HG03108 (cell line): ENCODE measurements at regions not wholly inside any gene's neighbourhood (a gene's known extent, or its start where the extent isn't known, plus 50 kb on each side); places are given as distances from the start of the nearest gene placed in this dataset.
"Not testable (repeated sequence)": the region's sequence is repeated elsewhere in the genome, so short reads cannot be mapped to it uniquely, and the experiment has no call there.

Experiments used
- ATAC-seq: cut with Tn5 transposase; IDR thresholded peaks from one replicate; pipeline ENCODE4 v1.9.1; 2021; ENCODE audit warnings: moderate library complexity; ENCODE audit not compliant: unreplicated experiment

DNA sequence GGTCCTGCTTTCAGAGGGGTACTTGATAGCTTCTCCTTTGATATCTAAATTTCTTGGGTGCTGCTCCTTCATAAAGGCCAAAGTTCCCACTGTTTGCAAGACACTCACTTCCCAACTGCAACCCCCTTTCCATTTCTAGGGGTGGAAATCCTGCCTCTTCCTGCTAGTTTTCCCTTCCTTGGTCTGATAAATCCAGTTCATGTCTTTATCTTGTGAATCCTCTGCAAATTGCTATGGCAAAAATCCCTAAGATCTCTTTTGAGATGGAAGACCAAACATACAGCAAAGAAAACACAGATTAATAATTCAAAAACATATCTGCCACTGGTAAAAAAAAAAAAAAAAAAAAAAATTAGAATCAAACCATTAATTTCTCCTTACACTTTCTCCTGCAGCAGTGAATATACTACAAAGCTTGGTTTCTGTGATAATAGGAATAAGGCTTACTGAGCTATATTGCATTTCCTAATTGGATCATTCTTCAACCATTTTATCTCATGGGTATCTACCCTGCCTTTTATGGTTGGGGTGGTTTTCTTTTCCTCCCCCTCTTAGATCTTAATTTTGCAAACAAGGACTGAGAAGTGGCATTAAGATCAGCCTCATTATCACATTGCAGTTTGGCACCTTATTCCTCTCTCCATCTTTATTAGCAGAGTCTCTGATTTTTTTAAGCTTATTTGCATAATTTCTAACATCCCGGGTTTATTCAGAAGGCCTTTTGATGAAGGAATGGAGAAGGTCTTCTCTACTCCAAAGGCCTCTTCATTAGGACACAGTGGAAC, 439.1 kb downstream of the XYLT1 start:
- ATAC-seq: no peak

DNA sequence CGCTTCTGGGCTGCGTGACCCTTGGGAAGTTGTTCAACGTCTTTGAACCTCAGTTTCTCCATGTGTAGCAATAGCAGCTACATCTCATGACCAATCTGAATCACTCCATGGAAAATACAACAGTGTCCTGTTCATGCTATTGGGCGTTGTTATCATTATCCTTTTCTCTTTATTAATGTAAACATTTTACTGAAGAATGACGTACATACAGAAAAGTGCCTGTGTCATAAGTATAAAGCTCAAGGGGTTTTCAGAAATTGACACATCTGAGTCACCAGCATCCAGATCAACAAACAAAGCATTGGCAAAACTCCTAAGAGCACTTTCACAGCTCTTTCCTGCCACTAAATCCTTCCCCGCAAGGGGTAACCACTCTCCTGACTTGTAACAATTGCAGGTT, 438.4 kb downstream of the XYLT1 start:
- ATAC-seq: no peak

DNA sequence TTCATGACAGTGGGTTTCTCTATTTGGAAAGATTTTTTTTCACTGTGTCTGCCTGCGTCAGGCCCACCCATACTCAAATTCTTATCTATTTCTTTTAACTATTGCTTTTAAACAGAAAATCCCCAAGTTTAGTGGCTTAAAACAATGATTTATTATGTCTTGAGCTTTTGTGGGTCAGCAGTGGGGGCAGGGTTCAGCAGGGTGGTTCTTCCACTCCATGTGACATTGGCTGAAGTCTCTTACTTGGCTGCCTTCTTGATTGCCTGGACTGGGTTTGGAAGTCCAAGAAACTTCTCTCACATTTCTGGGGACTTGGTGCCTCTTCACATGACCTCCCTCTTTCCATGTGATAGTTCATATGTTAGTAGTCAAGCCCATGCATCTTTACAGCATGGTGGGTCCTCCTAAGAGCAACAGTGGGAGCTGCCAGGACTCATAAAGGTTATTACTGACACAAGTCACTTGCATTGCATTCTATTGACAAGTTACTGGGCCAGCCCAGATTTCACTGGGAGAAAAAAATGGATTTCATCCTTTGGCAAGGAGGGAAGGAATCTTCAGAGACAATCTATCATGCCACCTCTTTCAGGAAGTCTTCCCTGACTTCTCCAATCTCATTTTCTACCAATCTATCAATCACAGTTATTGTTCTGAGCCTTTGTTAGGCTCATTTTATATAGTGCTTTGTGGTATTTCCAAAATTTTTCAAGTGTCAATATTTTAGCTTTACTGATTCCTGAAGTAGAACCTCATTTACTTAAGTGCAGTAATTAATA, 436.1 kb downstream of the XYLT1 start:
- no peak for ATAC-seq

DNA sequence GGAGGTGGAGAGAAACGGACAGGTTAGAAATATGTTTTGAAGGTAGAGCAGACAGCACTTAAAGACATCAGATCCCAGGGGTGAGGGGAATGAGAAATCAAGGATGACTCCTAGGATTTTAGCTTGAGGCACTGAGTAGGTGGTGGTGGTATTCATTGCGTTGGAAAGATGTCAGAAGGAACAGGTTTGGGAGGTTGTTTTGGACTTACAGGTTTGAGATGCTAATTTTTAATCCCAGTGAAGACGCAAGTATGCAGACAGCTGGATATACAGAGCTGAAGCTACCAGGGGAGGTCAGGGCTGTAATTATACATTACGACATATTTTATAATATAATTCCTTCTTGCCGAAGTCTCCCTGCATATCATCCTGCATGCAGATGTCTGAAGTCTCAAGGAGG, 433.3 kb downstream of the XYLT1 start:
- no peak for ATAC-seq

DNA sequence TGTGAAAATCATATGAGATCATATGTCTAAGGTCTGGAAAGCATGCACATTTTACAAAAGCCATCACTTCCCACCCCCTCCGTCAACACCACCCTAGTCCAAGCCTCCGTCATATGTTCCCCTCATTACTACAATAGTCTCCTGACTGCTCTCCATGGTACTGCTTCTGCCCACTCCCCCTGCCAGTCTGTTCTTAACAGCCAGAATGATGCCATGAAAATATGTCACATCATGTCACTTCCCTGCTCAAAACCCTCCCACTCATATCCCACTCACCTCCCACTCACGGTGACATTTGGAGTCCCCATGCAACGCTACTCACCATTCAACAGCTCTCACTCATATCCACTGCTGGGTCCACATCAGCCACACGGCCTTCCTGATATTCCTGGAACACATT, 432.3 kb downstream of the XYLT1 start:
- no peak for ATAC-seq

DNA sequence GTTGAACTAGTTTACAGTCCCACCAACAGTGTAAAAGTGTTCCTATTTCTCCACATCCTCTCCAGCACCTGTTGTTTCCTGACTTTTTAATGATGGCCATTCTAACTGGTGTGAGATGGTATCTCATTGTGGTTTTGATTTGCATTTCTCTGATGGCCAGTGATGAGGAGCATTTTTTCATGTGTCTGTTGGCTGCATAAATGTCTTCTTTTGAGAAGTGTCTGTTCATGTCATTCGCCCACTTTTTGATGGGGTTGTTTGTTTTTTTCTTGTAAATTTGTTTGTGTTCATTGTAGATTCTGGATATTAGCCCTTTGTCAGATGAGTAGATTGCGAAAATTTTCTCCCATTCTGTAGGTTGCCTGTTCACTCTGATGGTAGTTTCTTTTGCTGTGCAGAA, 421.7 kb downstream of the XYLT1 start:
- not testable (repeated sequence) for ATAC-seq

DNA sequence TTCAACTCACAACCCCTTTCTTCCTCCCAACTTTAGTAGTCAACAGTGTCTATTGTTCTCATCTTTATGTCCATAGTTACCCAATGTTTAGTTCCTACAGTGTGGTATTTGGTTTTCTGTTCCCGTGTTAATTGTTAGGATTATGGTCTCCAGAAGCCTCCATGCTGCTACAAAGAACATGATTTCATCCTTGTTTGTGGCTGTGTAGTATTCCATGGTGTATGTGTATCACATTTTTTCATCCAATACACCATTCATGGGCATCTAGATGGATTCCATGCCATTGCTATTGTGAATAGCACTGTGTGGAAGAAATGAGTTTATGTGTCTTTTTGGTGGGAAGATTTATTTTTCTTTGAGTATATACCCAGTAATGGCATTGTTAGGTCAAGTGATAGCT, 420.3 kb downstream of the XYLT1 start:
- no peak for ATAC-seq
